ENCODE measurements at regions not wholly inside any gene's neighbourhood (a gene's known extent, or its start where the extent isn't known, plus 50 kb on each side); places are given as distances from the start of the nearest gene placed in this dataset.

DNA sequence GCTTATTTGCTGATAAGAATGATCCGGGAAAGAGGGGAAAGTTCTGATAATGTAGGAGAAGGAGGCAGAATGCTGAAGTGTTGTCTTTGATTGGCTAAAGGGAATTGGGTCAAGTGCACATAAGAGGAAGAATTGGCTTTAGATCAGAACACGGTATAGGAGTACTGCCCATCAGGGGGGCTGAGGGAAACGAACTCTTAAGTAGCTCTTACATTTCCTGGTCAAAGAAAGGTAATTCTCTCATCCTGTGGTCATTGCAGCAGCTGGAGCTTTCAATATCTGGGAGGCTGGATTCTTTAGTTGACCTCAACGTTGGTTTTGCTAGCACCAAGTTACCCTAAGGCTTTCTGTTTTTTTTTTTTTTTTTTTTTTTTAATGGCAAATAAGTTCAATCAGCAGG lies 178.7 kb upstream of the NR3C1 start:
- DNase-seq (ENCODE audit: low read depth): no peak
- in situ Hi-C loops (cut with HindIII; ENCODE audit: low pct_unique_long_range_greater_than_20kb, low sequenced_read_pairs): no loop called here

GRCh38 chr5:143581649-143582048 lies 178.2 kb upstream of the NR3C1 start:
- no peak for DNase-seq (ENCODE audit: low read depth)
- in situ Hi-C loops (cut with HindIII; ENCODE audit: low pct_unique_long_range_greater_than_20kb, low sequenced_read_pairs): no loop called here

GRCh38 chr5:143581147-143581546 lies 177.7 kb upstream of the NR3C1 start:
- in situ Hi-C loops (cut with HindIII; ENCODE audit: low pct_unique_long_range_greater_than_20kb, low sequenced_read_pairs): no loop called here
- no peak for DNase-seq (ENCODE audit: low read depth)

DNA sequence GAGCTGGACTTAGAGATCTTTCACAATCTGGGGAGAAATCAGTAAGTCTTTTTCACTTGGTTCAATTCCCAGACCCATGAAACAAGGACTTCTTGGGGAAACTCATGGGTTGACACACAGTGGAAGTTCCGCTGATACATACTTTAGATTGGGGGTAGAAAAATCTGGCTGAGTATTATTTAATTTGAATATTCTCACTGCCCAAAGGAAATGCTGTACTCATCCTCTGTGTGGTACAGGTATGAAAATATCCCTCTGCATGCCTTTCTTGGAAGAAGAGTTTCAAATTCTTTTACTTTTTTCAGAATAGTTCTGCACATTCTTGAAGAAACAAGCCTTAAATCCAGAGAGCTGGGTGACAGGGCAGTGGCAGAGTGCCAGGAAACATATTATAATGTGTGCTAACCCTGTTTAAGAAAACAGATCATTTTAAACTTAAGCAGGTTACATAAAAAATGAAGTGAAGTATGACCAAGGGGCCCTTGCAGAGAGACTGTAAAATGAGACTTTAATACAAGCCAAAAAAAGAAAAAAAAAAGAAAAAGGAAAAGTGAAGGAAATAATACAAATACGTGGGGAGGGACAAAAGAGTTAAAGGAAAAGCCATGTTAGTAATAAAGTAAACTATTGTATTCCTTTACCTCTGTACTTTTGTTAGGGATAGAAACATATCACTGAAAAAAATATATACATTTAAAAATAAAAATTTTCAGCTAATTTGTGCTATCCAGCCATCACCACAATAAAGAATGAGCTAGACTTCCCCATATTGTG lies 173.4 kb upstream of the NR3C1 start:
- peak; percentile 26 for DNase-seq (ENCODE audit: low read depth)
- in situ Hi-C loops (cut with HindIII; ENCODE audit: low pct_unique_long_range_greater_than_20kb, low sequenced_read_pairs): no loop called here

DNA sequence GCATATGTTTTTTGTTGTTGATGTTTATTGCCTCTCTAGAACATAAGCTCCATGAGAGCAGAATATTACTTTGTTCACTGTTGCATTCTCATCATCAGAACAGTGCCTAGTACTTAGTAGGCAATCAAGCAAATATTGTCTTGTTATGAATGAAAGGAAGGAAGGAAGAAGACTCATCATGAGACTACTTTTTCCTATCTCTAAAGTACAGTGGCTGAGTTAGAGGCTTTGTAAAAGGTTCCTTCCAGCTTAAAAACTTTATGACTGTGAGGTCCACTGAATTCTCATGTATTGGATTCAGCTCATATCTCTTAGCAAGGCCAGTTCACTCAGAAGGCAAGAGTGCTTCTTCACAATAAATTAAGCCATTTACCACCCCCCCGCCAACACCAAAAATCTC lies 171.8 kb upstream of the NR3C1 start:
- DNase-seq (ENCODE audit: low read depth): no peak
- in situ Hi-C loops (cut with HindIII; ENCODE audit: low pct_unique_long_range_greater_than_20kb, low sequenced_read_pairs): no loop called here

DNA sequence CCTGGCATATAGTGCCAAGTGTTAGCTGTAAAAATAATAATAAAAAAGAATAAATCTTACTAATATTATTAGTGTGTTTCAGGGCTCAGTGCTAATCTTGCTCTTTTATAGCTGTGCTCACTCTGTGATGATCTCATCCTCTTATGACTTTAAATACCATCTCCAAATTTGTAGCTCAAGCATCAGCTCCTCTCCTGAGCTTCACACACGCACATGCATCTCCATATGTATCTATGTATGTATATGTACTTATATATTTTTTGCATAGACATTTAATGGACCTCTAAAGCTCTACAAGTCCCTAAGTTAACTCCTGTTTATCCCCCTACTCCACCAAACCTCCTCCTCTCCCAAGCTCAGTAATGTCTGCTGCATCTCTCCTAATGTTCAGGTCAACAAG lies 170.8 kb upstream of the NR3C1 start:
- no peak for DNase-seq (ENCODE audit: low read depth)
- in situ Hi-C loops (cut with HindIII; ENCODE audit: low pct_unique_long_range_greater_than_20kb, low sequenced_read_pairs): no loop called here

DNA sequence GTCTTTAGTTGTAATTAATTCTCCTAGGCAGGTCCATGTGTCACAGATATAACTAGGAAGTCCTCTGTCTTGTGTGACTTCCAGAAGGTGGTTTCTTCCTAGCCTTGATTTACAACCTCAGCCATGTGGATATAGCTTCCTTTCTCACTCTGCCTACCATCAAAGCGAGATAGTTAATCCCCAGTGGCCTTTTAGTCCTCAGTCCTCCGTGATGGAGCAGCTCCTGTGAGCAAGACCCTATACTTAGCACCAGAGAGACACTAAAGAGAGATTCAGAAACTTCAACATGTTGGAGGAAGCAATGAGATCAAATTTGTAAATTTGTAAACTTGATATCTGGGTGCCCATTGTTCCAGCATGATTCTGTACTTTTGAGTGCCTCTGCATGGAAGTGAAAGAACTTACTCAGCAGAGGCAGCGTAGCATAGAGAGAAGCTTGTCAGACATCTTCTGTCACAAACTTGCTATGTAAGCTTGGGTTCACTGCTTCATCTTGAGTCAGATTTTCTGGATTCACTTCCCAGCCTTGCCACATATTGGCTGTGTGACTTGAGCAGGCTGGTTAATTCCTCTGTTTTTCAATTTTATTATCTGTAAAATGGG lies 170.2 kb upstream of the NR3C1 start:
- in situ Hi-C loops (cut with HindIII; ENCODE audit: low pct_unique_long_range_greater_than_20kb, low sequenced_read_pairs): no loop called here
- no peak for DNase-seq (ENCODE audit: low read depth)

DNA sequence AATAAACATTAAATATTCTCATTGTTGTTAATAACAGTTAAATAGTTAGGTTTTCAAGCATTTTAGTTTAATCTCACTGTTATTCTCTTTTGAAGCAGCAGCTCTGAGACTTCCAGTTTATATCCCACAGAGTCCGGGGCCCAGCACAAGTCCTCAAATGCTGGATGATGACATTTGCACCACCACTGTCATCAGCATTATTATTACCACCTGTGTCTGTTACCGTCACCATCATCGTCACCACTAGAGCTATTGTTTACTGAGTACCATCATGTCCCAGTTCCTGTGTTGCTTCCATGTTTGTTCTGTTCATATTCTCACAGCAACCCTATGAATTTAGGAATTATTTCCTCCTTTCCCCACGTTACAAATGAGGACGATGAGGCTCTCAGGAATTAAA lies 169.2 kb upstream of the NR3C1 start:
- in situ Hi-C loops (cut with HindIII; ENCODE audit: low pct_unique_long_range_greater_than_20kb, low sequenced_read_pairs): no loop called here
- no peak for DNase-seq (ENCODE audit: low read depth)

DNA sequence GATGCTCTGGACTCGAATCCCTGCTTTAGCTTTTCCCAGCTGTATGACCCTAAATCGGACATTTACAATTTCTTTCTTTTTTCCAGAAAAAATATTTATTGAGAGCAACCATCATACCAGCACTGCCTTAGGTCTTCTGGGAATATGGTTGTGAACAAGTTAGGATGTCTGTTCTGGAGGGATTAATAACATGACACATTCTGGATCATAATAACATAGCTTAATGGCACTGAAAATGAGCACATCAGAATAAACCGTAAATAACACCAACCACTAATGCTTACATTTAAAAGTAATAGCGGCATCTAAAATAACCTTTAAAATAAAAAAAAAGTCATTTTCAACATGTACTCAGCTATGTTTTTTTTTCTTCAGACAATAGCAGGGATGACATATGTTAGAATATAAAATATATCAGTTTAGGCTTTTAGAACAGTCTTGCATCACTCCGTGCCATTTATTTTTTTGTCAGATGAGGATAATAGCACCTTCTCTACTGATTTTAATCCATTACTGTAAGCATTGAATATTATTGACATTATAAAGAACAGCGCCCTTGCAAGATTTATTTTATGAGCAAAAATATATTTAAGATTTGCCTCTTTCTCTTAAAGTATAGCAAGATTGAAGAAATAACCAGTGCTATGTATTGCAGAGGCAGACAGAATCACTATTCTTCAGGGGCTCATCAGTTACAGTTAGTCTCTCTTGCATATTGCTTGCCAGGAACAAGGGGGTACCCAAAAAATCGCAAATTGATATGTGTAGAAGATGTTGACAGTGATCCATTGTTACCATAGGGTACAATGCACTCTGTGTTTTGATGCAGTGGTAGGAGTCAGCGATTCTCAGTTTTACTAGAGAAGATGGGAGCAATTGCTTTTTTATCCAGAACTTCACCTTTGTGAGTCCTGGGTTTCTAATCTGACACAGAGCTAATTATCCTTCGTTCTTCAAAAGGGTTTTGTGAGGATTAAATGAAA lies 168.4 kb upstream of the NR3C1 start:
- in situ Hi-C loops (cut with HindIII; ENCODE audit: low pct_unique_long_range_greater_than_20kb, low sequenced_read_pairs): no loop called here
- DNase-seq (ENCODE audit: low read depth): no peak

DNA sequence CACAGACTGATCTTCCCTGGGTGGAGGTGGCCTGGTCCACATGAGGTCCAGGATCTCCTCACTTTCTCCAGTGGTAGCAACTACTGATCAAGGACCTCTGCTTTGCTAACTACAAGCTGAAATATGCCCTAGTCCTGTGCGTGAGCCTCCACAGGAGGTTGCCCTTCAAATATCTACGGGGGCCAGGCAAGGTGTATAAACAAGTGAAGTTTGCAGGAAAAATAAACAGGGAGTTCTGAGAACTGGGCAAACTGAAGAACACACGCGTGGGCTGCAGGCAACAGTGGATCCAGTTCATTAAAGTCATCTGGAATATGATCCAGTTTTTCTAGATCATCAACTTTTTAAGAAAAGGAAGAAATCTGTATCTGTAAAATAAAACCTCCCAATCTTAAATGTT lies 167.5 kb upstream of the NR3C1 start:
- DNase-seq (ENCODE audit: low read depth): no peak
- in situ Hi-C loops (cut with HindIII; ENCODE audit: low pct_unique_long_range_greater_than_20kb, low sequenced_read_pairs): no loop called here

GRCh38 chr5:143569722-143570567 lies 166.5 kb upstream of the NR3C1 start:
- in situ Hi-C loops (cut with HindIII; ENCODE audit: low pct_unique_long_range_greater_than_20kb, low sequenced_read_pairs): no loop called here

DNA sequence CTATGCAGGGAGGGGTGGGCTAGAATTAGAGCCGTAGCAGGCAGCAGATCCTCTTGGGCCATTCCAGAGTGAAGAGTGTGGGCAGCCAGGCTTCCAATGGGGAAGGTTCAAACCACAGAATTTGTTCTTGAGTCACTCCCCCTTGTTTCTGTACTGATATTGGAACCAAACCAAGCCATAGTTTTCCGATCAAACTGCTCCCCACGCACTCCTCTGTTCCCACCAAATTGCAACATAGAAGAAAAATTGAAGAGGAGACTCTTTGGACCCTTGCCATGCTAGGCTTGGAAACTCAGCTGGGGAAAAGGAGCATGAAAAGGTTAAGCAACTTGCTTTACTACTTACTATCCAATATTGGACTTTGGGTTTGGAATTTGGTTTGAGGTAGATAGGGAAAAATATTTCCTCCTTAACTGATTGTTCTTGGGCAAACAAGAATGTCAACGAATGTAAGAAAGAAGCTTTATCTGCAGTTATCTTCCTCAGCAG lies 165.8 kb upstream of the NR3C1 start:
- in situ Hi-C loops (cut with HindIII; ENCODE audit: low pct_unique_long_range_greater_than_20kb, low sequenced_read_pairs): no loop called here

More at GRCh38 chr5:143569722-143570567, 166.5 kb upstream of the NR3C1 start:
- no peak for DNase-seq (ENCODE audit: low read depth)

DNA sequence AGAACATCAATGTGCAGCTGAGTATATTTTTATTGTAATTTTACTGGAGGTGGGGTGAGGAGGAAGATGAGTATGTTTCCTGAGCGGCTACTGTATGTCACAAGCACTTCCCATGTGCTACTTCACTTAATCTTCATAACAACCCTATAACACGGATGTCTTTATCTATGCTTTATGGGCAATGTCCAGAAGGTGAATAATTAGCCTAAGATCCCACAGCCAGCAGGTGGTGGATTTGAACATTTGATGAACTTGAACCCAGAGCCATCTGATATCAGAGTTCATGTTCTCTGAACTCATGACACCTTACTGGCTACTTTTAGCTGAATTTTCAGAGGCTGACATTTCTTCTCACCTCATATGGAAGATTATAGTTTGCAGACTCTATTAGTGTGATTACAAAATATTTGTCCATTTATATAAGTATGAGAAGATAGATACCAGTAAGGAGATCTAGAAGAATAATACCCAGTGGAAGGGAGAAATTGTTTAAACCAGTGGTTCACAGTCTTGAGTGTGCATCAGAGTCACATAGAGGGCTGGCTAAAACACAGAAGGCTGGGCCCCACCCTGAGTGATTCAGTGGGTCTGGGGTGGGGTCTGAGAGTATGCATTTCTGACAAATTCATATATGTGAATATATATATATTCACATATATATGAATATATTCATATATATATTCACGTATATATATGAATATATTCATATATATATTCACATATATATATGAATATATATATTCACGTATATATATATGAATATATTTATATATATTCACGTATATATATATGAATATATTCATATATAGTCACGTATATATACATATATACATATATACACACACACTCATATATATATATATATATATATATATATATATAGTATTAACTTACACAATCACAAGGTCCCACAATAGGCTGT lies 164.4 kb upstream of the NR3C1 start:
- in situ Hi-C loops (cut with HindIII; ENCODE audit: low pct_unique_long_range_greater_than_20kb, low sequenced_read_pairs): no loop called here

More for the DNA sequence above, 165.8 kb upstream of the NR3C1 start:
- no peak for DNase-seq (ENCODE audit: low read depth)

GRCh38 chr5:143566139-143566538 lies 162.7 kb upstream of the NR3C1 start:
- in situ Hi-C loops (cut with HindIII; ENCODE audit: low pct_unique_long_range_greater_than_20kb, low sequenced_read_pairs): no loop called here
- DNase-seq (ENCODE audit: low read depth): no peak

More for the DNA sequence above, 164.4 kb upstream of the NR3C1 start:
- no peak for DNase-seq (ENCODE audit: low read depth)

- in situ Hi-C loops (cut with HindIII; ENCODE audit: low pct_unique_long_range_greater_than_20kb, low sequenced_read_pairs): no loop called here
- no peak for DNase-seq (ENCODE audit: low read depth)
These were observed 160.9 kb upstream of the NR3C1 start for GRCh38 chr5:143564417-143564816.

- in situ Hi-C loops (cut with HindIII; ENCODE audit: low pct_unique_long_range_greater_than_20kb, low sequenced_read_pairs): no loop called here
- no peak for DNase-seq (ENCODE audit: low read depth)
These were observed 159.4 kb upstream of the NR3C1 start for GRCh38 chr5:143562935-143563334.

- in situ Hi-C loops (cut with HindIII; ENCODE audit: low pct_unique_long_range_greater_than_20kb, low sequenced_read_pairs): no loop called here
- DNase-seq (ENCODE audit: low read depth): no peak
These were observed 157.7 kb upstream of the NR3C1 start for GRCh38 chr5:143561219-143561618.
